ENCODE measurements at regions not wholly inside any gene's neighbourhood (a gene's known extent, or its start where the extent isn't known, plus 50 kb on each side); places are given as distances from the start of the nearest gene placed in this dataset.

DNA sequence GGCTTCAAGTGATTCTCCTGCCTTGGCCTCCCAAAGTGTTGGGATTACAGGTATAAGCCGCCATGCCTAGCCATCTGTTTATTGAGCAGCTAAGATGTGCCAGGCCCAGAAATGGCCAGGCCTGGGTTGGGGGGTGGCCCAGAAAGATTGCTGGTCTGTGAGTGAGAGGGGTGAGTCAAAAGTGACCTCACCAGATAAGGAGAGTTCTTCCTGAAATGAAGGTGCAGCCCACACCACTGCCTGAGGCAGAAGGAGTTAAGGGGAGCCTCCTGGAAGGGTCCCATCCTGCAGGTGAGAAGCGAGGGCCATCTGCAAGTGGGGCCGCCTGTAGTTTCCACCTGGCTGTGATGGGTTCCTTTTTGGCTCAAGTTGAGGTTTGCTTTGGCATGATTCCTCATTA, 96.9 kb upstream of the KLF4 start:
- H3K36me3 ChIP-seq (ENCODE audit: control insufficient read depth, insufficient read depth, low read length), result no peaks in the 10 kb centered on the region
- no peak for FAIRE-seq

DNA sequence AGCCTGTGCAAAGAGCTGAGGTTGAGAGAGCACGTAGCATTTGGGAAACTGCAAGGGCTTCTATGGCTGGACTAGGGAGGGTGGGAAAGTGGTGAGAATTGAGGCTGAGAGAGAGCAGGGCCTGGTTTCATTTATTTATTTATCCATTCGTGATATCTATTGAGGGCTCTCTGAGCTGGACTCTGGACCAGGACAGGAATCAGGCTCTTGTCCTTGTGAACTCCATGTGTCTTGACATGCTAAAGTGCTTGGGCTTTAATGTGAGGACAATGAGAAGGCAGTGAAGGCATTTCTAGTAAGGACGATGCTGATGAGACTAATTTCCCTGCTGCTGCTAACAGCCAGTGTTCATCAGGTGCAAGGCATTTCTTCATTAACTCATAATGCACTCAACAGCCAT, 95.9 kb upstream of the KLF4 start:
- no peaks in the 10 kb centered on the region for H3K36me3 ChIP-seq (ENCODE audit: control insufficient read depth, insufficient read depth, low read length)
- no peaks in the 10 kb centered on the region for H3K27me3 ChIP-seq (ENCODE audit: control insufficient read depth, insufficient read depth, low read length)
- DNase-seq (ENCODE audit: low read depth) (no peak), FAIRE-seq (no peak)
- TF ChIP-seq, protein P1, sequence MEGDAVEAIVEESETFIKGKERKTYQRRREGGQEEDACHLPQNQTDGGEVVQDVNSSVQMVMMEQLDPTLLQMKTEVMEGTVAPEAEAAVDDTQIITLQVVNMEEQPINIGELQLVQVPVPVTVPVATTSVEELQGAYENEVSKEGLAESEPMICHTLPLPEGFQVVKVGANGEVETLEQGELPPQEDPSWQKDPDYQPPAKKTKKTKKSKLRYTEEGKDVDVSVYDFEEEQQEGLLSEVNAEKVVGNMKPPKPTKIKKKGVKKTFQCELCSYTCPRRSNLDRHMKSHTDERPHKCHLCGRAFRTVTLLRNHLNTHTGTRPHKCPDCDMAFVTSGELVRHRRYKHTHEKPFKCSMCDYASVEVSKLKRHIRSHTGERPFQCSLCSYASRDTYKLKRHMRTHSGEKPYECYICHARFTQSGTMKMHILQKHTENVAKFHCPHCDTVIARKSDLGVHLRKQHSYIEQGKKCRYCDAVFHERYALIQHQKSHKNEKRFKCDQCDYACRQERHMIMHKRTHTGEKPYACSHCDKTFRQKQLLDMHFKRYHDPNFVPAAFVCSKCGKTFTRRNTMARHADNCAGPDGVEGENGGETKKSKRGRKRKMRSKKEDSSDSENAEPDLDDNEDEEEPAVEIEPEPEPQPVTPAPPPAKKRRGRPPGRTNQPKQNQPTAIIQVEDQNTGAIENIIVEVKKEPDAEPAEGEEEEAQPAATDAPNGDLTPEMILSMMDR (IDR thresholded peaks at IDR 0.05; ENCODE audit: insufficient read depth, low read length, severe bottlenecking), result no peak
- H3K4me3 ChIP-seq (ENCODE audit: low read depth, low read length), result no peak overlapping the region

More for the DNA sequence above, 96.9 kb upstream of the KLF4 start:
- Histone ChIP-seq H3K4me3 (ENCODE audit: low read depth, low read length) (no peak overlapping the region), H3K27me3 (ENCODE audit: control insufficient read depth, insufficient read depth, low read length) (no peaks in the 10 kb centered on the region)
- TF ChIP-seq, protein P1 (IDR thresholded peaks at IDR 0.05; ENCODE audit: insufficient read depth, low read length, severe bottlenecking), result no peak
- DNase-seq (ENCODE audit: low read depth), result peak; percentile 20

DNA sequence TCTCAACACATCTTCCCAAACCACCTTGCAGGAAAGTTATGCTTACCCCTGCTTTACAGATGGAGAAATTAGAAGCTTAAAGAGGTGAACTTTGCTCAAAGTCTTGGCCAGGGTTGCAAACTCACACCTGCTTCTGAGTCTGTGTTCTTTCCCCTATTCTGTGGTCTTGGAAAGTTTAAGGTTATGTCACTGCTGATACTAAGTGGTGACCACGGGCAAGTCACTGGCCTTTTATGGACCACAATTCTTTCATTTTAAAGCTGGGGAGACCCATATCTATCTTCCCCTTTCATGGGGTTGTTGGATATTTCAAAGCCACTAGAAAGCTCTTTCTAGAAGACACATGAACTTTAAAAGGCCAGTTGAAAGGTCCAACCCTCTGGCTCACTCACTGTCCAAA, 95.4 kb upstream of the KLF4 start:
- TF ChIP-seq, protein P1 (IDR thresholded peaks at IDR 0.05; ENCODE audit: insufficient read depth, low read length, severe bottlenecking), result no peak
- Histone ChIP-seq H3K36me3 (ENCODE audit: control insufficient read depth, insufficient read depth, low read length) (no peaks in the 10 kb centered on the region), H3K4me3 (ENCODE audit: low read depth, low read length) (no peak overlapping the region), H3K27me3 (ENCODE audit: control insufficient read depth, insufficient read depth, low read length) (no peaks in the 10 kb centered on the region)
- FAIRE-seq (no peak), DNase-seq (ENCODE audit: low read depth) (no peak)

DNA sequence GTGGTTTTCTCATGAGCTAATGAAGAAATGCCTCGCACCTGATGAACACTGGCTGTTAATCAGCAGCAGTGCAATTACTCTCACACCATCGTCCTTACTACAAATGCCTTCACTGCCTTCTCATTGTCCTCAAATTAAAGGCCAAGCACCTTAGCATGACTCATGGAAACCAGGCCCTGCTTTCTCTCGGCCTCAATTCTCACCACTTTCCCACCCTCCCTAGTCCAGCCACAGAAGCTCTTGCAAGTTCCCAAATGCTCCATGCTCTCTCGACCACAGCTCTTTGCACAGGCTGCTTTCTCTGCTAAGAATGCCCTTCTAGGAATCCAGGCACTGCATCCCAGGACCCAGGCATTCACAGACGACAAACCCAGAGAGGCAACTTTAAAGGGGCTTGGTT, 94.6 kb upstream of the KLF4 start:
- no peaks in the 10 kb centered on the region for H3K27me3 ChIP-seq (ENCODE audit: control insufficient read depth, insufficient read depth, low read length)
- DNase-seq (ENCODE audit: low read depth), result no peak
- no peak overlapping the region for H3K4me3 ChIP-seq (ENCODE audit: low read depth, low read length)
- no peak for FAIRE-seq
- no peaks in the 10 kb centered on the region for H3K36me3 ChIP-seq (ENCODE audit: control insufficient read depth, insufficient read depth, low read length)
- TF ChIP-seq, protein P1 (IDR thresholded peaks at IDR 0.05; ENCODE audit: insufficient read depth, low read length, severe bottlenecking), result no peak

DNA sequence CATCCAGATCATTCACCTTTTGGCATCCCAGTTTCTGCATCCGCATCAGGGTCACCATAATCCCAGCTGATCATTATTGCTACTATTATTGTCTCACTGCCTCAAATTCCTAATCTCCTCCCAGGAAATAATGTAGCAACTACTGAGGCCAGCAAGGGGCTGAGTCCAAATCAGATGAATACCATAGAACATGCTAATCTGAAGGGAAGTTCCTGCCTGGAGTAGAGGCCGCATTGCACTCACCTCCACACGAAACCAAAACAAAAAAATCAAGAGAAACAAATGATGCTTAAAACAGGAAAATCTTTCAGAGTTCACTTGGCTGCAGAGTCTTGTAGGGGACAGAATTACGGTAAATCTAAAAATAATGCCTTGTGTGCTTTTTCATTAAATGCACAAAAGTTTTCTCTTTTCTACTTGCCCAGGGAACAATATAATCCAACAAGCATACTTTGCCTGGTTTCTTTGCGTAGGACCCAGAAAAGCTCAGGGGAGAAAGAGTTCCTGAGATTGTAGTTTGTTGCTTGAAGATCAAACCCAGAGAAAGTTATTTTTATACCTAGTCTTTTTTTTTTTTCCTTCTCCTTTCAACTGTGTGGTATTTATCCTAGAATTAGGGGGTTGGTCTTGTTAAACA, 87.7 kb upstream of the KLF4 start:
- Histone ChIP-seq H3K36me3 (ENCODE audit: control insufficient read depth, insufficient read depth, low read length) (no peaks in the 10 kb centered on the region), H3K27me3 (ENCODE audit: control insufficient read depth, insufficient read depth, low read length) (no peaks in the 10 kb centered on the region), H3K4me3 (ENCODE audit: low read depth, low read length) (no peak overlapping the region)
- TF ChIP-seq, protein P1 (IDR thresholded peaks at IDR 0.05; ENCODE audit: insufficient read depth, low read length, severe bottlenecking), result no peak
- DNase-seq (ENCODE audit: low read depth) (no peak), FAIRE-seq (no peak)

DNA sequence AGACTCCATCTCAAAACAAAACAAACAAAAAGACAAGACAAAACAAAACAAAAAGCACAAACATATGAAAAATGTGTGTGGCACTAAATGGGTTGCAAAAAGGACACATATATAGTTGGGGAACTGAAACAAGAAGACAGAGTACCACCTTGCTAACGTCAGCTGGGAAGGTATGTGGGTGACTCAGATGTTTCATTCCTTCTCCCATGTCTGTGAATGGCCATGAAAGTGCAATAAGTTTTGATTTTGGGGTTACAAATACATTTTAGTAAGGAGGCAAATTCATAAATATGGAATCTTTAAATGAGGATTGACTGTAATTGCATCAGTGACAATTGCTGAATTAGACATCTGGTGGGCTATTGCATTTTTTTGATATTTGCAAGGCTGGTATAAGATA, 81.6 kb upstream of the KLF4 start:
- DNase-seq (ENCODE audit: low read depth) (peak; percentile 16), FAIRE-seq (no peak)
- no peaks in the 10 kb centered on the region for H3K27me3 ChIP-seq (ENCODE audit: control insufficient read depth, insufficient read depth, low read length)
- TF ChIP-seq, protein P1 (IDR thresholded peaks at IDR 0.05; ENCODE audit: insufficient read depth, low read length, severe bottlenecking), result no peak
- H3K36me3 ChIP-seq (ENCODE audit: control insufficient read depth, insufficient read depth, low read length), result no peaks in the 10 kb centered on the region
- no peak overlapping the region for H3K4me3 ChIP-seq (ENCODE audit: low read depth, low read length)

Data from bronchial epithelial cell (primary cell).